GM23338 (cell line): ENCODE measurements at regions not wholly inside any gene's neighbourhood (a gene's known extent, or its start where the extent isn't known, plus 50 kb on each side); places are given as distances from the start of the nearest gene placed in this dataset.

Source experiments
- ATAC-seq: fragments of 200-7000 bp; cut with Tn5 transposase; 3 replicates; pipeline ENCODE4 v1.9.1; 2020
- DNase-seq: peaks from one replicate; pipeline ENCODE4 v3.0.0-alpha.2; 2015; ENCODE audit warnings: low spot score
- H2AFZ ChIP-seq: fragments of 200-600 bp; sonication (generic); 2 replicates; pipeline ENCODE4 v1.8.0; 2016; ENCODE audit warnings: antibody characterized with exemption, mild to moderate bottlenecking, moderate library complexity
- H3F3A ChIP-seq: fragments of 200-600 bp; sonication (generic); replicated peaks from 2 replicates; pipeline ENCODE4 v1.8.0; 2017; ENCODE audit warnings: antibody characterized with exemption, mixed run types, low read depth
- H3K27ac ChIP-seq: fragments of 200-600 bp; sonication (generic); 2 replicates; pipeline ENCODE4 v1.6.1; 2016; ENCODE audit warnings: low read depth
- H3K27me3 ChIP-seq: fragments of 200-600 bp; sonication (generic); 2 replicates; pipeline ENCODE4 v1.8.0; 2016; ENCODE audit warnings: mild to moderate bottlenecking, mixed run types, moderate library complexity; ENCODE audit not compliant: insufficient read depth
- H3K36me3 ChIP-seq: fragments of 200-600 bp; sonication (generic); 2 replicates; pipeline ENCODE4 v1.8.0; 2016; ENCODE audit warnings: mild to moderate bottlenecking; ENCODE audit not compliant: insufficient read depth
- H3K4me1 ChIP-seq: fragments of 200-600 bp; sonication (generic); 2 replicates; pipeline ENCODE4 v1.8.0; 2016; ENCODE audit warnings: mild to moderate bottlenecking, moderate library complexity; ENCODE audit not compliant: insufficient read depth
- H3K4me2 ChIP-seq: fragments of 200-600 bp; sonication (generic); 2 replicates; pipeline ENCODE4 v1.7.1; 2017; ENCODE audit warnings: mixed run types
- H3K4me3 ChIP-seq: fragments of 200-600 bp; sonication (generic); 2 replicates; pipeline ENCODE4 v1.6.1; 2016; ENCODE audit warnings: mixed run types
- H3K79me2 ChIP-seq: fragments of 200-600 bp; sonication (generic); replicated peaks from 2 replicates; pipeline ENCODE4 v1.8.0; 2017; ENCODE audit warnings: mild to moderate bottlenecking; ENCODE audit not compliant: insufficient read depth
- H3K9me2 ChIP-seq: fragments of 200-600 bp; sonication (generic); 2 replicates; pipeline ENCODE4 v1.8.0; 2017; ENCODE audit not compliant: insufficient read depth
- H4K20me1 ChIP-seq: fragments of 200-600 bp; sonication (generic); replicated peaks from 2 replicates; pipeline ENCODE4 v1.8.0; 2017; ENCODE audit warnings: mild to moderate bottlenecking; ENCODE audit not compliant: insufficient read depth
- H3K27ac Mint-ChIP-seq: 2 replicates; pipeline ENCODE4 v1.8.0; 2020; ENCODE audit warnings: inconsistent platforms, mild to moderate bottlenecking, moderate library complexity, mixed read lengths
- H3K27me3 Mint-ChIP-seq: 3 replicates; pipeline ENCODE4 v1.8.0; 2022; ENCODE audit warnings: low read depth, mild to moderate bottlenecking, moderate library complexity, mixed read lengths, inconsistent platforms; ENCODE audit not compliant: insufficient read depth, poor library complexity
- H3K36me3 Mint-ChIP-seq: 3 replicates; pipeline ENCODE4 v1.8.0; 2021; ENCODE audit warnings: low read depth, mild to moderate bottlenecking, inconsistent platforms, moderate library complexity, mixed read lengths
- H3K4me1 Mint-ChIP-seq: 3 replicates; pipeline ENCODE4 v1.8.0; 2020; ENCODE audit warnings: mild to moderate bottlenecking, inconsistent platforms, mixed read lengths
- H3K4me3 Mint-ChIP-seq: 3 replicates; pipeline ENCODE4 v1.8.0; 2021; ENCODE audit warnings: moderate library complexity, mild to moderate bottlenecking, inconsistent platforms, mixed read lengths
- H3K9me3 Mint-ChIP-seq: 3 replicates; pipeline ENCODE4 v1.8.0; 2020; ENCODE audit warnings: moderate library complexity, mild to moderate bottlenecking, inconsistent platforms, mixed read lengths
- CREB1 ChIP-seq: fragments of 250-450 bp; sonication (Bioruptor Pico); IDR thresholded peaks from 2 replicates; pipeline ENCODE4 v1.5.0; 2020; ENCODE audit warnings: low read depth, mild to moderate bottlenecking, moderate library complexity
- CTCF ChIP-seq, 2 experiments: fragments of 200-600 bp in 1 of 2; sonication (generic) in 1 of 2; conservative IDR thresholded peaks; 2 replicates each; pipeline versions ENCODE4 v1.5.1 to v1.6.1; 2016 to 2017; ENCODE audit warnings: antibody characterized with exemption in 2 of 2, low read depth in 2 of 2, mild to moderate bottlenecking in 2 of 2, moderate library complexity in 1 of 2
- ETS1 ChIP-seq: IDR thresholded peaks from 2 replicates; pipeline ENCODE4 v1.6.1; 2016; ENCODE audit warnings: antibody characterized with exemption
- EZH2 ChIP-seq: fragments of 200-600 bp; sonication (generic); IDR thresholded peaks from one replicate; pipeline ENCODE4 v1.8.0; 2017; ENCODE audit warnings: antibody characterized with exemption, mild to moderate bottlenecking, low read depth; ENCODE audit not compliant: unreplicated experiment
- EZH2phosphoT487 ChIP-seq: fragments of 200-600 bp; sonication (generic); IDR thresholded peaks from one replicate; pipeline ENCODE4 v1.8.1; 2018; ENCODE audit warnings: antibody characterized with exemption; ENCODE audit not compliant: unreplicated experiment
- JUNB ChIP-seq: IDR thresholded peaks from one replicate; pipeline ENCODE4 v1.6.1; 2016; ENCODE audit warnings: antibody characterized with exemption; ENCODE audit not compliant: unreplicated experiment
- NANOG ChIP-seq: IDR thresholded peaks from 2 replicates; pipeline ENCODE4 v1.6.1; 2016; ENCODE audit warnings: antibody characterized with exemption, borderline replicate concordance
- POLR2AphosphoS5 ChIP-seq: IDR thresholded peaks from 2 replicates; pipeline ENCODE4 v1.6.1; 2016; ENCODE audit warnings: antibody characterized with exemption, low read depth
- REST ChIP-seq: IDR thresholded peaks from one replicate; pipeline ENCODE4 v1.6.1; 2018; ENCODE audit warnings: antibody characterized with exemption; ENCODE audit not compliant: unreplicated experiment
- STAT1 ChIP-seq: IDR thresholded peaks from one replicate; pipeline ENCODE4 v1.6.1; 2016; ENCODE audit warnings: antibody characterized with exemption; ENCODE audit not compliant: unreplicated experiment
- ZNF114 ChIP-seq: fragments of 250-450 bp; sonication (Bioruptor Pico); IDR thresholded peaks from 2 replicates; pipeline ENCODE4 v1.5.0; 2020; ENCODE audit warnings: mild to moderate bottlenecking, moderate library complexity
- ZNF331 ChIP-seq: fragments of 250-450 bp; sonication (Bioruptor Pico); IDR thresholded peaks from 2 replicates; pipeline ENCODE4 v1.5.0; 2020; ENCODE audit warnings: low read depth, mild to moderate bottlenecking, moderate library complexity
- ZNF462 ChIP-seq: fragments of 250-450 bp; sonication (Bioruptor Pico); IDR thresholded peaks from 2 replicates; pipeline ENCODE4 v1.5.0; 2020; ENCODE audit warnings: mild to moderate bottlenecking, moderate library complexity

GRCh38 chr15:20340931-20341661 is 200.5 kb downstream of the GOLGA6L6 start:
- H3K4me3 Mint-ChIP-seq: no peak overlapping the region
- no peak overlapping the region for H3K27ac ChIP-seq
- no peaks in the 10 kb centered on the region for H3K4me1 Mint-ChIP-seq

More at GRCh38 chr15:20340931-20341661, 200.5 kb downstream of the GOLGA6L6 start:
- Histone ChIP-seq H3K4me2 (no peak overlapping the region), H3F3A (no peaks in the 10 kb centered on the region), H3K79me2 (no peaks in the 10 kb centered on the region), H3K4me3 (no peak overlapping the region), H4K20me1 (no peaks in the 10 kb centered on the region), H2AFZ (no peak overlapping the region), H3K9me2 (no peaks in the 10 kb centered on the region), H3K36me3 (0 out of 2 replicates have a peak, but pooled peaks cover 3% of the 10 kb centered on the region), H3K4me1 (no peaks in the 10 kb centered on the region), H3K27me3 (no peaks in the 10 kb centered on the region)
- ATAC-seq (no peak), DNase-seq (no peak)
- TF ChIP-seq CTCF (conservative IDR thresholded peaks at IDR 0.05; ENCODE audit: low read depth in 2 of 2) (no peak), NANOG (no peak), EZH2 (no peak), ZNF462 (CRISPR knock-in tag) (no peak), STAT1 (no peak), ZNF331 (CRISPR knock-in tag) (no peak), ETS1 (no peak), ZNF114 (CRISPR knock-in tag) (no peak), JUNB (no peak), POLR2AphosphoS5 (no peak), REST (no peak), EZH2phosphoT487 (no peak), CREB1 (CRISPR knock-in tag) (no peak)
- peaks cover 19% of the 10 kb centered on the region for H3K9me3 Mint-ChIP-seq
- H3K27ac Mint-ChIP-seq: no peak overlapping the region
- peaks cover 3% of the 10 kb centered on the region for H3K27me3 Mint-ChIP-seq
- peaks cover 11% of the 10 kb centered on the region for H3K36me3 Mint-ChIP-seq
